Ascending aorta (tissue), 2 donors: ENCODE measurements at regions not wholly inside any gene's neighbourhood (a gene's known extent, or its start where the extent isn't known, plus 50 kb on each side); places are given as distances from the start of the nearest gene placed in this dataset.
A peak's percentile ranks its signal among the peaks of the same experiment; 100 is the strongest.
"Not testable (repeated sequence)": the region's sequence is repeated elsewhere in the genome, so short reads cannot be mapped to it uniquely, and the experiment has no call there.

Source experiments
- DNase-seq, 2 donors: peaks; one replicate each; pipeline ENCODE4 v3.0.0-alpha.2; 2019; ENCODE audit warnings: low spot score in 2 of 2
- H3K27ac ChIP-seq, 2 donors: fragments of 200-600 bp; sonication (generic); one replicate each; pipeline ENCODE4 v1.5.1; 2016 to 2017; ENCODE audit warnings: mild to moderate bottlenecking in 1 of 2
- H3K27me3 ChIP-seq: fragments of 200-600 bp; sonication (generic); one replicate; pipeline ENCODE4 v1.5.1; 2017
- H3K36me3 ChIP-seq, 2 donors: fragments of 200-600 bp; sonication (generic); one replicate each; pipeline ENCODE4 v1.5.1; 2016
- H3K4me1 ChIP-seq, 2 donors: fragments of 200-600 bp; sonication (generic); one replicate each; pipeline ENCODE4 v1.5.1; 2016 to 2017; ENCODE audit warnings: mild to moderate bottlenecking in 1 of 2
- H3K4me3 ChIP-seq, 2 donors: fragments of 200-600 bp; sonication (generic); one replicate each; pipeline ENCODE4 v1.5.1; 2016 to 2017; ENCODE audit warnings: mild to moderate bottlenecking in 1 of 2
- H3K9me3 ChIP-seq, 2 donors: fragments of 200-600 bp; sonication (generic); one replicate each; pipeline ENCODE4 v1.5.1; 2016
- CTCF ChIP-seq, 3 experiments: fragments of 200-600 bp in 2 of 3; fragments of 450-650 bp in 1 of 3; sonication (generic) in 2 of 3; IDR thresholded peaks; one replicate each; pipeline ENCODE4 v1.5.1; 2016 to 2019; ENCODE audit warnings: antibody characterized with exemption in 3 of 3, mild to moderate bottlenecking in 1 of 3, moderate library complexity in 1 of 3
- intact Hi-C: fragments of 100-400 bp; cut with DNase I; formaldehyde crosslinking; loops from one replicate; pipeline ENCODE4 v1.15.1; 2023

DNA sequence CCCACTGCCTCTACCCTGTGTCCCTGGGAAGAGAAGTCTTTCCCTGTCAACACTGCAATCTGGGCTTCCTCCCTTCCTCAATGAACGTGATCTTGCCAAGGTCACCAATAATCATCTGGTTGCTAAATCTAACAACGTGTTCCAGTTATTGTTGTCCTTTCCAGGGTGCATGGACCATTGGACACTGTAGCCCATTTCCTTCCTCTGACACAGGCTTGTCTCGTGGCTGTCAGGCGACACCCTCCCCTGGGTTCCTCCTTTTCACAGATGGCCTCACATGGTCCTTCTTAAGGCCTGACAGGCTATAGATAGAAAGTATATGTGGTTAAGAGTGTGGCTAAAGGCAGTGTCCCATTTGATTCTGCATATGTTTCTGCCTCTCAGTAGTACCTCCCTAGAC is 67.7 kb upstream of the STARD13 start:
- Histone ChIP-seq H3K36me3 (no peaks in the 10 kb centered on the region), H3K9me3 (no peaks in the 10 kb centered on the region), H3K27me3 (no peaks in the 10 kb centered on the region), H3K27ac (peak overlapping the region in 1 of 2 donors; percentile 2), H3K4me1 (peaks cover 5 to 10% of the 10 kb centered on the region in 2 donors), H3K4me3 (no peak overlapping the region)
- TF ChIP-seq CTCF (IDR thresholded peaks at IDR 0.05) = no peak
- intact Hi-C loops = loop anchor here (5.0 kb wide), 1 partner anchor 126 kb away; no protein-coding TSS in a partner anchor
- peak; percentile 65 to 78 for DNase-seq

DNA sequence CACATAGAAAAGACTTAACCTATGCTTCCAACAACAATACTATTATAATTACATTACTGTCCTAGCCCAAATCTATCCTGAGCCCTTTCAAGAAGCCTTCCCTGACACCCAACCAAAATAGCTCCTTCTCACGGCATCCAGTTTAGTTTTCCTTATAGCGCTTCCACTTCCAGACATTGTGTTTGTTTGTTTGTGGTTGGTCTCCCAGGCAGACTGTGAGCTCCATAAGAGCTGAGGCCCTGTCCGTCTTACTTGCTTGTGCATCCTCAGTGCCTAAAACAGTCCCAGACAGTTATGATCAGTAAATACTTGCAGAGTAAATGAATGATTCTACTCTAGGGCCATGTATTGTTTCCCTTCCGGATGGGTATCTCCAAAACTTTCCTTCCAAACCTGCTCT is 68.1 kb upstream of the STARD13 start:
- DNase-seq = no peak
- H3K4me3 ChIP-seq = no peak overlapping the region
- H3K27me3 ChIP-seq = no peaks in the 10 kb centered on the region
- H3K9me3 ChIP-seq = no peaks in the 10 kb centered on the region
- H3K27ac ChIP-seq = peak overlapping the region in 1 of 2 donors; percentile 12
- no peak for TF ChIP-seq CTCF (IDR thresholded peaks at IDR 0.05)
- H3K36me3 ChIP-seq = no peaks in the 10 kb centered on the region
- intact Hi-C loops = loop anchor here (5.0 kb wide), 1 partner anchor 126 kb away; no protein-coding TSS in a partner anchor
- peaks cover 5 to 7% of the 10 kb centered on the region in 2 donors for H3K4me1 ChIP-seq

DNA sequence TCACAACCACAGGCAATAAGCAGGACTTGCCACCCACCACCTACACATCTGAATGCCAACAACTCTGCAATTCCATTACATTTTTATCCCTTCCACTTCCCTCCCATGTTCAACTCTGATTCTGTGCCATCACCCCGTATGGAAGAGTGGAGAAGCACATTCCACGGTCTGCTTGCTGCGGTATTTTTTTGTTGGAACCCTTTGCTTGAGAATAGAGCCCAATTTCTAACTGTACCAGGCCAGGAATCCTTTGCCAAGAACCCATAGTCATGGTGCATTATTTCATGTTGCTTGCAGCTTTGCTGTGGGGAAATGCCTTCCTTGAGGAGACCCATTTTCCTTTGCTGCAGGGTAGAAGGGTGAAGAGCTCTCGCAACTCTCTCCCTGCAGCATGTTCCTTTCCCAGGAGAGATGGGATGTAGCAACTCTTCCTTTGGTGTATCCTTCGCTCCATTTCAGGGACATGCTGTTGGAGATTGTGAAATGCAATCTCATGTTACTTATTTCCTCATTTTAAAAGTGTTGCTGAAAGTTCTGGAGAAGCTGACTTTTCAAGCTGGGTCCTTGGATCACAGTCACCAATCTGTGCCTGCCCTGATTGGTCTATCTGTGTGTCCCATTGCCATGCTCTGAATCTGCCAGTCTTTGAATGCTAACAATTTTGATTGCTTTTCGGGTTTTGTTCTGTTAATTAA is 69.8 kb upstream of the STARD13 start:
- intact Hi-C loops = no loop called here
- Histone ChIP-seq H3K36me3 (no peaks in the 10 kb centered on the region), H3K9me3 (no peaks in the 10 kb centered on the region), H3K4me3 (no peak overlapping the region), H3K27me3 (no peaks in the 10 kb centered on the region), H3K4me1 (no peaks in the 10 kb centered on the region), H3K27ac (no peak overlapping the region)
- no peak for DNase-seq
- no peak for TF ChIP-seq CTCF (IDR thresholded peaks at IDR 0.05)

GRCh38 chr13:33358076-33358475 is 72.5 kb upstream of the STARD13 start:
- intact Hi-C loops = not testable (repeated sequence)

GRCh38 chr13:33362986-33363727 is 77.6 kb upstream of the STARD13 start:
- H3K36me3 ChIP-seq = no peaks in the 10 kb centered on the region
- no peak overlapping the region for H3K4me3 ChIP-seq
- H3K27ac ChIP-seq = no peak overlapping the region
- H3K27me3 ChIP-seq = no peaks in the 10 kb centered on the region
- DNase-seq = no peak
- no peaks in the 10 kb centered on the region for H3K4me1 ChIP-seq
- no peaks in the 10 kb centered on the region for H3K9me3 ChIP-seq
- no peak for TF ChIP-seq CTCF (IDR thresholded peaks at IDR 0.05)
- intact Hi-C loops = no loop called here

More at GRCh38 chr13:33358076-33358475, 72.5 kb upstream of the STARD13 start:
- DNase-seq, H3K9me3 ChIP-seq, H3K4me3 ChIP-seq, H3K27me3 ChIP-seq, H3K4me1 ChIP-seq, H3K27ac ChIP-seq, H3K36me3 ChIP-seq: not testable (repeated sequence)

GRCh38 chr13:33364192-33364591 is 78.6 kb upstream of the STARD13 start:
- intact Hi-C loops = no loop called here
- H3K4me3 ChIP-seq = no peak overlapping the region

More at GRCh38 chr13:33364192-33364591, 78.6 kb upstream of the STARD13 start:
- no peaks in the 10 kb centered on the region for H3K9me3 ChIP-seq
- H3K27ac ChIP-seq = no peak overlapping the region
- H3K4me1 ChIP-seq = no peaks in the 10 kb centered on the region
- no peak for DNase-seq
- H3K36me3 ChIP-seq = no peaks in the 10 kb centered on the region
- H3K27me3 ChIP-seq = no peaks in the 10 kb centered on the region
- TF ChIP-seq CTCF (IDR thresholded peaks at IDR 0.05) = no peak
